NCI-H2171 (cell line): ENCODE measurements at regions not wholly inside any gene's neighbourhood (a gene's known extent, or its start where the extent isn't known, plus 50 kb on each side); places are given as distances from the start of the nearest gene placed in this dataset.

Experiments
- DNase-seq: peaks from one replicate; lab custom pipeline; 2025; lab: John Stamatoyannopoulos, UW

DNA sequence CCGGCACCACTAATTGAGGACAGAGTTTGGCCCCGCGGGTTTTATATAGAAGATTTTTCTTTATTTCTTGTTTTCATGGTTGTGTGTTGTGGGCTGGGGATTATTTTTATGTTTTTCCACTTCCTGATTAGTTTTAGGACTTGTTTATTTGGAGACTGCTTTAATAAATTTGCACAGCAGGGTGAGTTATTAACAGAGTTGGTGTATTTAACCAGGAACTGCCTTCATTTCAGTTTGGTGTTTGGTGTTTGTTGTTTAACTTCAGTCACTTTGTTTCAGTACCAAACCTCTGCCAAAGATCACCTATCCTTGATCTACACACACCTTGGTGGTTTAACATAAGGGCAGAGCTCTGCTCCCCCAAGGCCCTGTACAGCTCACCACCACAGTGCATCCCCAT, 103.5 kb upstream of the LMO4 start:
- no peak for DNase-seq

DNA sequence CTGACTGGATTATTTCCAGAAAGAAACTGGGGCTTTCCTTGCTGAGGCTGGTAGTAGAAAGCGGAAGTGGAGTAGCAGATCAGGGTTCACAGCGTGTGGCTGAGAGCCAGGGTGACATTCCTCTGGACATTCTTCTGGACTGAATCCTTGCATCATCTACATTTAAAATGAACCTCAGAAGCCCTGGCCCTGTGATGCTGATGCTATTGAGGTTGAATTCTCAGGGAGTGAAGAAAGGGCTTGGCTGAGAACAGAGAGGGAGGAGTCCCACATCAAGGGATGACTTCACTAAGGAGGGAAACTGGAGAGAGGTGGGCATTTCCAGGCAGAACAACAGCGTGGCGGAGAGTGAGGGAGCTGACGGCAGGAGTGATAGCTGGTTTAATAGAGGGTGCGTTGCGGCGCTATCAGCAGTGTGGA, 102.3 kb upstream of the LMO4 start:
- DNase-seq = no peak

DNA sequence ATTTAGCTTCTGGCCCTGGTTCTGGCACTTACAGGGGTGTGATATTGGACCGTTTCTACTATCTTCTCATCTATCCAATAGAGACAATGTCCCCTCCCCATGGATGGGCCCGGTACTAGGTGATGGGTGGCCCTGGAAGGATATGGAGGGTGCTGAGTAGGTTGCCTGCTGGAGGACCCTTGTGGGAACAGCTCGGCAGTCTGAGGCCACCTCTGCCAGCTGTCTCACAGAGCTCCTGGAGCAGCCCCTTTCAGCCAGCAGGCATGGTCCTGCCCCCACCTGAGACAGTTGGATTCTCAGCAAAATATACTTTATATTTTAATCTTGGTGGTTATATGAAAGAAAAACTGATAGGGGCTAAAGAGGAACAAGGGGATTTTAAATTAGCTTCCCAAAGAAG, 101.0 kb upstream of the LMO4 start:
- no peak for DNase-seq

DNA sequence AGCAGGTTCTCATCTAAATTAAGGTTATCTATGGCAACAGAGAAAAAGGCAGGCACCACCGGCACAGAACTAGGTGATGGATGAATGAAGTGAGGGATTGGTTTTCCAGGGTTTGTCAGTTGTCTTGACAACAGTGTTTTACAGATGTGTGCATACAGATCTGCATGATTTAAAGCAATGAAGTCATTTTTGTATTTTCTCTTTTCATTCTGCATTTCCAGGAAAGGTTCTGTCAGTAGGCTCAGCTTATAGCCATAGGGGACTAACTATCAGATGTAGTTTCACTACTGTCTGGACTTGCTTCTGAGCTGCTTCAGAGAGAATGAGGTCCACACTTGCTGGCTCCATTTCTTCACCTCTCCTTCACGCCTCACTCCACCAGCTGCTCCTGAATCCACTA, 98.2 kb upstream of the LMO4 start:
- DNase-seq = no peak

DNA sequence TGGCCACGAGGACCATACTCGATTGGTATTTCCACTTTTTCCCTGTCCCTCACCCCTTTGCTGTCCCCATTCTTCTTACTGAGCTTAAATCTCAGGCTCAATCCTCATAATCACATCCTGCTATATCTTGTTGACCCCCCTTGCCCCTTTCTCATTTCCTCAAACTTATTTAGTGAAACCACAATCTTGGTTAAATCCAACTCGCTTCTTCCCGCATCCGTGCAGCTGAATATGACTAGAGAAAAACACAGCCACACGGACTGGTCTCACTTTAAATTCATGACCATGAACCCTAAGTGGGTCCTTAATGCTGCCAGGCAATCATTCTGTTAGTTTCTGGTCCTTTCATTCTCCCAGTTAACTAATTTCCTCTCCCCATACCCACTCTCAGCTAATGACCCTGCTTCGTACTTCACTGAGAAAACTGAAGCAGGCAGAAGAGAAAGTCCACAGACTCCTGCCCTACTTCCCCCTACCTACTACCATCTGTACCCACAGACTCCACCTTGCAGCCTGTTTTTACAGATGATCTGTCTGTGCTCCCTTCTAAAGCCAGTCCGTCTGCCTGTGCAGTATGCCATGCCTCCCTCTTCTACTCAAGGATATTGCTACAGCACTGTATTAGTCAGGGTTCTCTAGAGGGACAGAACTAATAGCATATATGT, 96.8 kb upstream of the LMO4 start:
- DNase-seq = no peak

DNA sequence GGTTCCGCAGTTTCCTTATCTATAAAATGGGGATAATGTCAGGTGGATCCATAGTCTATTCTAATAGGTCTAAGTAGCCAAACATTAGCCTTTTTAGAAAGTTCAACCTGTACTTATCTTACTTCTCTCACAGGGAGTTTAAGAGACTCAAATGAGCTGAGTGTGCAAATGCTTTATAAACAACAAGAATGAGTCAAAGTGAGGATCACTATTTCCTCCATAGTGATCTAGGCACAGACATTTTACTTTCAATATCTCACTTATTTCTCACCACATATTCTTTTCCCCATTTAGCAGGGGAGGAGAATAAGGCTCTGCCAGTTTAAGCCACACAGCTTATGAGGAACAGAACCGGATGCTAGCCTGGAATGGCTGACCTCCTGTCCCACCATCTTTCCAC, 92.1 kb upstream of the LMO4 start:
- DNase-seq = no peak

DNA sequence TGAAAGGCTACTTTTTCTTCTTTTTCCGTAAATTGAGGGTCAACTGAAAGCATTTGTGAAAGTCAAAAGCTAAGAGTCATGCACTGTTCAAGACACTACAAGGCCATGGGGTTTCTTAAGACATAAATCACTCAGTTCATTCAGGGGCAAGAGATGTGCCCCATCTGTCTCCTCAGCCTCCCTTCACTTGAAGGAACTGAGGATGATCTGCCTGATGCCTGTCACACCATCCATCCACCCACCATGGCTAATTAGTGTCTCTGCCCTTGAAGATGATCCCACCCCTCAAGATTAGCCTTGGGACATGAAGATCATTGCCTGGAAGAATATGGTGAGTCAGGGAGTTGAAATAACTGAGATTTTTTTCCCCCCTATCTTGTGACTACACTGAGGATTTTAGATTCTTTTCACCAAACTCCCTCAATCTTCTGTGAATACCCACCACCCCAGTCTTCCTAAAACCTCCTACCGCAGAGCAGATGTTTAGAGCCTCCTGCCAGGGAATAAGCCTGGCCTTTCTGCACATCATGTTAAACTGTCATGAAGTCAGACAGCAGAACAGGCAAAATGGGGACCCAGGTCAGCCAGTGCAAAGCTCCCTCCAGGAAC, 88.6 kb upstream of the LMO4 start:
- no peak for DNase-seq

DNA sequence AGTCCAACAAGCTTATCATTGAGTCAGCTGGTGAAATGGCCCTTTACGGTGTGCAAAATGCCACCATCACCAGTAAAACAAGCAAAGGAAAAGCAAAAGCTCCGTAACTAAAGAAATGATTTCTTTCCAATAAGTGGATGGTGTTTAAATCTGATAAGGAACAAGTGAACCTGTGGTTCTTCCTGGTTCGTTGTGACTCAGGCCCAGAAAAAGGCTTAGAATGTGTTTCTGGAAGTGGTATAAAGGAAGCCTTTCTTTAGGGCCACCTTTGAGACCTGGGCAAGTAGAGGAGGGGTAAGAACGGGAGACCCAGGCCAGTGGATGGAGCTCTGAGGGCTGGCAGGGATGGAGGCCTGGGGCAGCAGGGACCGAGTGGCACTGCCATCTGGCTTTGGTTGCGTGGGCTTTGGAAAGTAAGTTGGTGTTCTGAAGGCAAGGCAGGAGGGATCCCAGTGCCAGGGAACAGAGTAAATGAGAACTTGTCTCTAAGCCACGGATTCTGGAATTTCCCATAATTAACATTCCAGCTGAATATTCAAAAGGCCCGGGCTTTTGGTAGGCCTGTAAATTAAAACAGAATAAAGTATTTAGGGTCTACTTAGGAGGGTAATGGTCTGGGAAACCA, 87.9 kb upstream of the LMO4 start:
- DNase-seq = no peak

DNA sequence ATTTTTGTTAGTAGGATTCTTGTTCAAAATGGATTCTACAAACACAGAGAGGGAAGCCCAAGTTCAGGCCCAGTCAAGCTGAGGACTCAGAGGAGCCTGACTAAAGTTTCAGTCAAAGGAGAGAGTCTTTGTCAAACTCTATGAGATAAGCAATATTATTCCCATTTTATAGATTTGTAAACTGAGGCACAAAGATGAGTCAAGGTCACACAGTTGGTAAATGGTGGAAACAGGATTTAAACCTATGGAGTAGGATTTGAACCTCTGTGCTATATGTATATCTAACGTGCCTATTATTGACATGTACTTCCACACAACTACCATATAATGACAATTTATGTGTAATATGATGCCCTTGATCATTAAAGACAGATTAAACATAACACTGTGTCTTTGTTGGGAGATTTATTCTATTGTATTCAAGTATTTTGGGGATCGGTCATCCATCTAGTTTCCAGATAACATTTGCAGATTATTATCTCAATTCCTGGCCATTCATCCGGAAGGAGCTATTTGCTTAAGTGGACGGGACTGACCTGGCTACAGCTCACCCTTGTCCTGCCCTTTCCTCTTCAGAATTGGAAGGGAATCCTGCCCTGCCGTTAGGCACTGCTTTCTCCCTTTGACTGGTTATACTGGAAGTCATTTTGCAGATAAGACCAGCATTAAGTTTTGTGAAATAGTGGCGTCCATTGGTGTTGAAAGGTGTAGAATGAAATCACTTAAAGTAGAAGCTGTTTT, 86.1 kb upstream of the LMO4 start:
- DNase-seq = no peak

DNA sequence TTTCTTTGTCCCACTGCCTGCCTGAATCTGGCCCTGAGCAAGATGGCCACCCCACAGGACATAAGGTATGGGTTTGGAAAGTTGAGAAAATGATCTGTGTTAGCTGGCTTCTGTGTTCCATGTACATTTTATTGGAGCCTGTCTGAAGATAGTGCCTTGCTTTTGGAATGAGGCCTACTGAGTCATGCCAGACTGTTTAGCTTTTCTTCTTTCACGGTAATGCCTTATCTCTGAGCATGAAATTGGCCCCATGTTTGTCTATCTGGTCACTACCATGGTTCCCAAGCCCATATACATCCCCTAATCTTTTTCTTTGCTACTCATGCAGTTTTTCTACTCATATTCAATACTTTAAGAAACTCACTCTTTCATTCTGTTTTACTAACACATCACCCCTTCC, 85.1 kb upstream of the LMO4 start:
- DNase-seq = no peak

DNA sequence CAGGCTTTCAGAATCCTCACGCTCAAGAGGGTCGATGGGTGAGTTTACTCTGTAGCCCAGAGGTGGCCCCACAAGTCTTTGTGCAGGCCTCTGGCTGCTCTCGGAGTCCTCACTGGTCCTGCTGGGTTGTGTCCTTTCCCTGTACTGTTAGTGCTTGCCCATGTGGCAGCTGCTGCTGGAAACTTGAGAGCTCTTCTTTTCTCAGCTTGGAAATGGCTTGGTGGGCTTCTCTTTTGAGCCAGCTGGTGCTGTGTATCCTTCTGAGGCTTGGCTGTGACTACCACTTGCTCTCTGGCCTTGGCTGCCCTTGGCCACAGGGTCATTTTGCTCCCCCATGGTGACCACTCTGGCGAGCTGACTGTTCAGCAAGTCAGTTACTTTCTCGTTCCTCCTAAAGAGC, 82.2 kb upstream of the LMO4 start:
- DNase-seq = no peak

DNA sequence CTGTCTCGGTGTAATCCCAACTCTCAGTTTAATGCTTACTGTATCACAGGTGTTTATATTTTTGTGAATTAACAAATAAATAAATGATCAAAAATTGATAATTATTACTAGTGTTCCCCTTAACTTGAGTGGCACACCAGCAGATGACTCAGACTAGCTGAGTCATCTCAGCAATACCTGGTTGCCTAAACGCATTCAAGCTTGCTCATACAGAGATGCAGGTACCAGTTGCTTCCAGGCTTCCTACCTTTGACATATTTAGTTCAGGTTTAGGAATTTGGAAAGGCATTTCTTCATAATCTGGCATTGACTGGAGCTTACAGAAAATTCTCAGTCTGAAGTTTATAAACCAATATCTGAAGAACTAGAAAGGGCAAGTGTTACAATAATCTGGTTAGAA, 78.9 kb upstream of the LMO4 start:
- DNase-seq = no peak

DNA sequence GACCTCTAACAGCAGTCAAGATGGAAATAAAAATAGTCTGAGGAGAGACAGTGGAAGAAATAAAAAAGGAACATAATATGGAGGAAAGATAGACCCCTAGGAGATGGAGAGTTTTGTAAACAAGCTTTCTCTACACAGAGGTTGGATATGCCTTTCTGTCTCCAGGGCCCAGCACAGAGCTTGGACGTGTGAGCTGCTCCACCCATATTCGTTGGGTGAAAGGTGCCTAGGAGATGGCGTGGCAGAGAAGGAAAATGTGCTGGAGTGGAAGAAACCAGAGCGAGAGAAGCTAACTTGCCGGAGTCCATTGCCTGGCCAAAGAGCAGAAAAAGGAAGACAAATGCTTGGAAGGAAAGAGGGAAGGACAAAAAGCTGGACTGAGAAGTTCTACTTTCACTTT, 78.3 kb upstream of the LMO4 start:
- DNase-seq = no peak

DNA sequence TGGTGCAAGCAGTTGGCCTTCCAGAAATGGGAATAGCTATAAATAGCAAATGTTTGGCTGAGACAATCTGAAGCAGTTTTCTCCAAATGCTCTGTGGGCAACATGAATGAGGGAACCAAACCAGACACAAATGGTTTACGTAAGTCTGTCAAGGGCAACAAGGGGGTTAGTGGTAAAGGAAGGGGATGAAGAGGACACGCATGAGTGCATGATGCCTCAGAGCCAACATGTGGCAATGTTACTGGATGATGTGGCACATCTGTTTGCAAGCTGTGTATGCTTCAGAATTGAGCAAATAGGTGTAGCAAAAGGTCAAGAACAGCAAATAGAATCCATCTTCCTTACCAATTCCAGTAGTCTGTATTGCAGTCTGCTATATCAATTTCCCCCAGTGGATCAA, 76.3 kb upstream of the LMO4 start:
- no peak for DNase-seq

DNA sequence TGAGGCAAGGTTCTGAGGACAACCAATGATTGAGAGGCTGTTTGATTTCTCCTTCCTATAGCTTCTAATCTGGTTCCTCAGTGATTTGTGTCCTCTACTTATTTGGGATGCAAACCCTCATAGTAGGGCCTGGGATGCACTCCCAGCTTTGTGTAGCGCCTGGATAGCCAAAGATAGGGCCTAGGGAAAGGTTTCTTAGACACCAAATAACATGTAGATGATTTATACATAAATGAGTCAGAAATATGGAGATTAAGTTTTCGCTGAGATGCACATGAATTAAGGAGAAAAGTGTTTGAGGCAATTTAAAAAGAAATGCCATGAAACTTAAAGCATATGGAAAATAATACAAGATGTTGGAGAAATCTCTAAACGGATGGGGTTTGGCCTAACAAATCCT, 66.0 kb upstream of the LMO4 start:
- DNase-seq = no peak

DNA sequence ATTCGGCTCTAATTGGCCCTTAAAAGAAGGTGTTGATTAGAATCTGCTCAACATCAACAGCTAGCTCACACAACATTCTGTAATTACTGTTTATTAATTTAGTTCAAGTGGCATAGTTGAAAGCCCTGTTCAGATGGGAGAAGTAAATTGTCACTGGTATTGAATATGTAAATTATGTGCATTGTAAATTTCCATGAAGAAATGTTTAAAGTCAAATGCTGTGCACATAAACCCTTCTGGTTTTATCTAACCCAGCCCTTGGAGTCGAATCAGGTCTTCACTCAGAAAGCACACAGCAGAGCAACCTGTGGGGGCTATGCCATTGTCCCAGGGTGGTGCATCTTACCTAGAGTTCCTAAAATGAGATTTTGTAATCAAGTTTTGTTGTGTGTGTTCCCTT, 65.4 kb upstream of the LMO4 start:
- no peak for DNase-seq

DNA sequence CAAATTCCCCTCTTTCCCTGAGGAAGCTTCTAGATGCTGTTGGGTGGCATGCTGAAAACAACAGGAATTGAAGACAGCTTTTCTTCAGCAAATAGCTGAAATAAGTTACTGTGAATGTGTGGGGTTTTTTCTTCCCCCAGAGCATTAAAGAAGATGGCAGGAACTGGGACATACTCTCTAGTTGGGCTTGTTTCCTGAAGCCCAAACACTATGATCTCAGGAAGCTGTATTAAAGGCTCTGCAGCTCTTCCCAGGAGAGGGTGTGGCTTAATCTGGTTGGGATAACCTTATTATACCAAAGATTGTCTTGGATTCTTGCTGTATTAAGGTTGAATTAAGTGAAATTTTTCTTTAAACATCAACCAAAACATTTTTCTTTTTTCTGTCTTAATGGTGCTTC, 64.9 kb upstream of the LMO4 start:
- no peak for DNase-seq

DNA sequence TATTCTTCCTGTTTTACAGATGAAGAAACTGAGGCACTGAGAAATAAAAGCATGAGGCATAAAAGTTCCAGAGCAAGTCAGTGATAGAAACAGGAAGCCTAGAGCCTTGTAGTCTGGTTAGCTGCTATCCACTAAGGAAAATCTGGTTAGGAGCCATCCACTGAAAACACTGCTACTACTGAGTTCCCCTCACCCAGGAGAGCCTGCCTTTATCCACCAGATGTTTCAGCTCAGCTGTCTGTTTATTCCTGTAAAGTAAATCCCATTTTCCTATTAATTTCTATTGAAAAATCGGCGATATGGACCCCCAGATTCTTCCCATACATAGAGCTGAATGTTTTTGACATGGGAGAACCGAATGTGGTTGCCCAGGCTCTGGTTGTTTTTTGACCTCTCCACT, 63.7 kb upstream of the LMO4 start:
- DNase-seq = no peak

DNA sequence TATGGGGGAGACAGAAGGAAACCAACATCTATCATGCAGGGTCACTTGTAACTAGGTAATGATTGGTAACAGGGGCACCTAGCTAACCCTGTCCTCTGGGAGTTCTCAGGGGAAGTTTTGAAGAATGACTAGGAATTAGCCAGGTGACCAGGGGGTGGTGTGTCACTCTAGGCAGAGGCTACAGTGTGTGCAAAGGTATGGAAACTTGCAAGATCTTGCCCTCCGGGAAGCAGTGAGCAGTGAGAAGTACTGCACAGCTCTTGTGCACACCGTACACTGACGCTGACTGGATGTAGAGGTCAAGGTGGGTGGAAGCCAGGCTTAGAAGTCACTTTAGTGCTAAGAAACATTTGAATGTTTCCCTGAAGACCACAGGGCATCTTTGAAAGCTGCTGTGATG, 62.9 kb upstream of the LMO4 start:
- no peak for DNase-seq

DNA sequence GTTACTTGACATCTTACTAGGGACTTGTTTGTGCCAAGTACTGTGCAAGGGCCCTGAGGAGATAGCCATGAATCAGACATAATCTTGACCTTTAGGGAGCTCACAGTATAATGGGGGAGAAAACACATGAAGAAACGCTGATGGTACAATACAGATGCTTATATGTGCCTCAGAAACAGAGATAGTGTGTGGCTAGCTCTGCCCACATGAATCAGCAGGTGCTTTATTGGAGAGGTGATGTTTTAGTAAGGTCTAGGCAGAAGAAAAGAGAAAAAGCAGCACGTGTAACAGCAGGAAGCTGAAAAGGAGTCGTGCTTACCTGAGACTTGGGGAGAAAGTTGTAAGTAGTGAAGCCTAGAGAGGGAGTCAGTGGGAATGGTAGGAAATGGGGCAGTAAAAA, 60.6 kb upstream of the LMO4 start:
- no peak for DNase-seq

DNA sequence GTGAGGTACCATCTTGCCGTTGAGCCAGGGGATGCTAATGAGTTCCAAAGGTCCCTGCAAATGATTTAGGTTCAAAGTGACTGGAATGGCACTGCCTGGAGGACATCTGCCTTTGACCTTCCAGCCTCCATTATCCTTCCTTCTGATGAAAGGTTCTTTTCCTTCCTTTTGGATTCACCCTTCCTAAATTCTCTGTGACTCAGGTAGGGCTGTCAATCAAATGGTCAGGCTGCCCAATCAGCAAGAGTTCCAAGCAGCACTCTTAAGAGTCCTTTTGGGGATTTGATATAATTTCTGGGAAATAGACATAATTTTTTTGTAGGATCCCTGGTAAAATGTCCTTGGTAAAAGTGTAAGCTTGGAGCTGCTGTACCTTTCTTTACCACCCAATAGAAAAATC, 58.8 kb upstream of the LMO4 start:
- DNase-seq = no peak

DNA sequence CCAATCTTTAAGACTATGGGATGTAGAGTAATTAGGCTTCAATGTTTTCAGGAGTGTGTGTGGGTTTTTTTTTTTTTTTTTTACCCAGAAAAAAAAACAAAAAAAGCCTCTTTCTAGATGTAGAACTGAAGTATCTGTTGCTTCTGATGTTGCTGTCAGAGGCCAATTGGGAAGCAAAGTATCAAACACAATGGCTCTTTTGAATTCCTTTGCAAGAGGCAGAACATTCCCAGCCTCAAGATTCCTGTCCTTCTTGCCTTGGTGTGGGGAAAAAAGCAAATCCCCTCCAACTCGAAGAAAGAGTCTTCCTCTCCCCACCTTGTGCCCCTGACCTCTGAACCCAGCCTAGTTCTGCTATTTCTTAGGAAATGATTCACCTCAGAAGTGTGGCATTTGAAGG, 55.4 kb upstream of the LMO4 start:
- no peak for DNase-seq

DNA sequence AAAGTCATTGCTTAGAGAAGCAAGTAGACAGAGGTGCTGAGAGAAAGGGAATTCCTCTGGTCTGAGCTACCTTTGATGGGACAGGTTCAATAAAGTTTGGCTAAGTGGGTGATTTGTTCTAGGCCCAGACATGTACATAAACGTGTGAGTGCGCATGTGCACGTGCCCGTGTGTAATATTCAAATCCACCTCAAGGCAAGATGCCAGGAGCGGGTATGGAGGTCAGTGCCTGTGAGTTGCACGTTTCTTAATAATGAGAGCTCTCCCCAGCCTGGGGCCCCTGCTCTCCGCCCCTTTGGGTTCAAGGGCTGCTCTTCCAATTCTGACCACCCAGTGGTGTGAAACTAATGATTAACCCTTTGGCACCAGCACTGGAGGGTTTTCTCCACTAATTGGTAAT, 53.8 kb upstream of the LMO4 start:
- DNase-seq = no peak
